ENCODE measurements at regions not wholly inside any gene's neighbourhood (a gene's known extent, or its start where the extent isn't known, plus 50 kb on each side); places are given as distances from the start of the nearest gene placed in this dataset.
A peak's percentile ranks its signal among the peaks of the same experiment; 100 is the strongest.
"Not testable (repeated sequence)": the region's sequence is repeated elsewhere in the genome, so short reads cannot be mapped to it uniquely, and the experiment has no call there.

GRCh38 chr5:119299242-119299614 is 56.6 kb upstream of the TNFAIP8 start:
- ATAC-seq; intact Hi-C loops (cut with DNase I); DNase-seq (ENCODE audit: low spot score): not testable (repeated sequence)

GRCh38 chr5:119299615-119300310 is 56.1 kb upstream of the TNFAIP8 start:
- ATAC-seq; DNase-seq (ENCODE audit: low spot score); intact Hi-C loops (cut with DNase I): not testable (repeated sequence)

GRCh38 chr5:119300311-119300670 is 55.5 kb upstream of the TNFAIP8 start:
- no peak for ATAC-seq
- intact Hi-C loops (cut with DNase I), result no loop called here

GRCh38 chr5:119301210-119301609 is 54.6 kb upstream of the TNFAIP8 start:
- intact Hi-C loops (cut with DNase I), result no loop called here
- no peak for DNase-seq (ENCODE audit: low spot score)

More at GRCh38 chr5:119300311-119300670, 55.5 kb upstream of the TNFAIP8 start:
- DNase-seq (ENCODE audit: low spot score), result no peak

GRCh38 chr5:119301906-119302305 is 53.9 kb upstream of the TNFAIP8 start:
- ATAC-seq, result no peak
- no peak for DNase-seq (ENCODE audit: low spot score)
- intact Hi-C loops (cut with DNase I), result no loop called here

More at GRCh38 chr5:119301210-119301609, 54.6 kb upstream of the TNFAIP8 start:
- no peak for ATAC-seq

GRCh38 chr5:119302449-119302848 is 53.4 kb upstream of the TNFAIP8 start:
- intact Hi-C loops (cut with DNase I), result no loop called here
- DNase-seq (ENCODE audit: low spot score) (no peak), ATAC-seq (no peak)

- intact Hi-C loops (cut with DNase I), result no loop called here
- peak; percentile 94 for ATAC-seq
- DNase-seq (ENCODE audit: low spot score), result no peak
Measured at GRCh38 chr5:119302916-119303897, 52.6 kb upstream of the TNFAIP8 start.

GRCh38 chr5:119304439-119305211 is 51.2 kb upstream of the TNFAIP8 start:
- ATAC-seq (no peak), DNase-seq (ENCODE audit: low spot score) (no peak)
- intact Hi-C loops (cut with DNase I), result no loop called here
